H9 (cell line): ENCODE measurements at regions not wholly inside any gene's neighbourhood (a gene's known extent, or its start where the extent isn't known, plus 50 kb on each side); places are given as distances from the start of the nearest gene placed in this dataset.

Experiments
- DNase-seq: peaks from one replicate; pipeline ENCODE4 v3.0.0-alpha.2; 2017
- H2AFZ ChIP-seq: one replicate; pipeline ENCODE4 v1.6.1; 2013; ENCODE audit warnings: mild to moderate bottlenecking, low read length, control low read depth, moderate library complexity
- H2AK5ac ChIP-seq: 2 replicates; pipeline ENCODE4 v1.6.1; 2013; ENCODE audit warnings: low read length, control low read depth, mixed read lengths; ENCODE audit not compliant: insufficient read length
- H2BK120ac ChIP-seq: one replicate; pipeline ENCODE4 v1.6.1; 2013; ENCODE audit warnings: low read depth, mild to moderate bottlenecking, low read length, control low read depth, inconsistent platforms; ENCODE audit not compliant: poor library complexity, severe bottlenecking
- H2BK12ac ChIP-seq: 2 replicates; pipeline ENCODE4 v1.6.1; 2013; ENCODE audit warnings: low read length, control low read depth, mixed read lengths, low read depth; ENCODE audit not compliant: insufficient read length
- H2BK15ac ChIP-seq: 2 replicates; pipeline ENCODE4 v1.6.1; 2013; ENCODE audit warnings: low read depth, low read length, control low read depth
- H2BK20ac ChIP-seq: one replicate; pipeline ENCODE4 v1.6.1; 2013; ENCODE audit warnings: low read depth, mild to moderate bottlenecking, low read length, control low read depth, inconsistent platforms; ENCODE audit not compliant: poor library complexity, severe bottlenecking
- H2BK5ac ChIP-seq: 2 replicates; pipeline ENCODE4 v1.6.1; 2013; ENCODE audit warnings: low read length, control low read depth, mixed read lengths; ENCODE audit not compliant: insufficient read length
- H3K14ac ChIP-seq: 2 replicates; pipeline ENCODE4 v1.6.1; 2013; ENCODE audit warnings: low read length, control low read depth; ENCODE audit not compliant: insufficient read depth
- H3K18ac ChIP-seq: 2 replicates; pipeline ENCODE4 v1.6.1; 2013; ENCODE audit warnings: low read depth, mild to moderate bottlenecking, mixed read lengths, low read length, control low read depth; ENCODE audit not compliant: insufficient read length
- H3K23ac ChIP-seq: 2 replicates; pipeline ENCODE4 v1.6.1; 2013; ENCODE audit warnings: low read length, control low read depth, mixed read lengths, low read depth; ENCODE audit not compliant: insufficient read length
- H3K23me2 ChIP-seq: 2 replicates; pipeline ENCODE4 v1.6.1; 2013; ENCODE audit warnings: low read depth, mild to moderate bottlenecking, mixed read lengths, low read length, control low read depth; ENCODE audit not compliant: insufficient read length, poor library complexity, severe bottlenecking
- H3K27ac ChIP-seq: 2 replicates; pipeline ENCODE4 v1.5.1; 2013; ENCODE audit warnings: low read length, control low read depth, mixed read lengths, low read depth; ENCODE audit not compliant: insufficient read length
- H3K27me3 ChIP-seq: 2 replicates; pipeline ENCODE4 v1.6.1; 2013; ENCODE audit warnings: low read length, control low read depth, inconsistent platforms; ENCODE audit not compliant: insufficient read depth
- H3K4ac ChIP-seq: 2 replicates; pipeline ENCODE4 v1.6.1; 2013; ENCODE audit warnings: low read depth, mild to moderate bottlenecking, control low read depth, inconsistent platforms, low read length, moderate library complexity
- H3K4me1 ChIP-seq: 2 replicates; pipeline ENCODE4 v1.6.1; 2013; ENCODE audit warnings: low read length, control low read depth, inconsistent platforms; ENCODE audit not compliant: insufficient read depth
- H3K4me2 ChIP-seq: 2 replicates; pipeline ENCODE4 v1.6.1; 2013; ENCODE audit warnings: low read length, control low read depth, mixed read lengths; ENCODE audit not compliant: insufficient read length, insufficient read depth
- H3K56ac ChIP-seq: 2 replicates; pipeline ENCODE4 v1.6.1; 2013; ENCODE audit warnings: low read depth, mild to moderate bottlenecking, mixed read lengths, low read length, control low read depth; ENCODE audit not compliant: insufficient read length
- H3K79me1 ChIP-seq: 2 replicates; pipeline ENCODE4 v1.6.1; 2013; ENCODE audit warnings: low read depth, mild to moderate bottlenecking, moderate library complexity, low read length, control low read depth, inconsistent platforms; ENCODE audit not compliant: insufficient read depth, poor library complexity, severe bottlenecking
- H3K79me2 ChIP-seq: 2 replicates; pipeline ENCODE4 v1.6.1; 2013; ENCODE audit warnings: low read length, control low read depth, inconsistent platforms; ENCODE audit not compliant: insufficient read depth
- H3K9ac ChIP-seq: 2 replicates; pipeline ENCODE4 v1.6.1; 2013; ENCODE audit warnings: low read length, control low read depth, mixed read lengths; ENCODE audit not compliant: insufficient read length; ENCODE audit errors: extremely low read depth
- H3K9me3 ChIP-seq: one replicate; pipeline ENCODE4 v1.6.1; 2013; ENCODE audit warnings: low read depth, low read length, inconsistent platforms; ENCODE audit not compliant: control insufficient read depth
- H3T11ph ChIP-seq: one replicate; pipeline ENCODE4 v1.6.1; 2013; ENCODE audit warnings: mild to moderate bottlenecking, low read length, control low read depth, inconsistent platforms
- H4K20me1 ChIP-seq: one replicate; pipeline ENCODE4 v1.6.1; 2013; ENCODE audit not compliant: control insufficient read depth, insufficient read length, insufficient read depth
- H4K5ac ChIP-seq: 2 replicates; pipeline ENCODE4 v1.6.1; 2013; ENCODE audit warnings: low read depth, mild to moderate bottlenecking, mixed read lengths, low read length, control low read depth; ENCODE audit not compliant: insufficient read length
- H4K8ac ChIP-seq: replicated peaks from 2 replicates; pipeline ENCODE4 v1.6.1; 2013; ENCODE audit warnings: low read length, control low read depth, mixed read lengths, low read depth; ENCODE audit not compliant: insufficient read length
- H4K91ac ChIP-seq: 2 replicates; pipeline ENCODE4 v1.6.1; 2013; ENCODE audit warnings: low read depth, mild to moderate bottlenecking, moderate library complexity, mixed read lengths, low read length, control low read depth; ENCODE audit not compliant: insufficient read length
- H3K27ac Mint-ChIP-seq, 3 experiments: 2 replicates in 2 of 3; 3 replicates in 1 of 3; pipeline ENCODE4 v1.8.0; 2020 to 2021; ENCODE audit warnings: mixed read lengths in 3 of 3, mild to moderate bottlenecking in 1 of 3, moderate library complexity in 1 of 3
- H3K27me3 Mint-ChIP-seq: 2 replicates; pipeline ENCODE4 v1.8.0; 2021; ENCODE audit warnings: low read depth, mild to moderate bottlenecking, moderate library complexity, mixed read lengths
- H3K36me3 Mint-ChIP-seq, 3 experiments: 2 replicates in 2 of 3; 3 replicates in 1 of 3; pipeline ENCODE4 v1.8.0; 2020 to 2021; ENCODE audit warnings: low read depth in 3 of 3, mixed read lengths in 3 of 3; ENCODE audit not compliant: insufficient read depth in 1 of 3
- H3K4me1 Mint-ChIP-seq, 2 experiments: 2 replicates each; pipeline ENCODE4 v1.8.0; 2020; ENCODE audit warnings: mixed read lengths in 2 of 2
- H3K4me3 Mint-ChIP-seq, 2 experiments: 2 replicates in 1 of 2; 3 replicates in 1 of 2; pipeline ENCODE4 v1.8.0; 2020 to 2021; ENCODE audit warnings: mild to moderate bottlenecking in 2 of 2, mixed read lengths in 2 of 2, moderate library complexity in 1 of 2
- H3K9me3 Mint-ChIP-seq, 2 experiments: 2 replicates in 1 of 2; 3 replicates in 1 of 2; pipeline ENCODE4 v1.8.0; 2020; ENCODE audit warnings: mild to moderate bottlenecking in 2 of 2, mixed read lengths in 2 of 2, moderate library complexity in 1 of 2
- WGBS: extraction: QIAGEN DNeasy Blood & Tissue Kit; methylation state at CpG from one replicate; pipeline ENCODE4 v1.1.7; 2013; ENCODE audit warnings: missing lambda C conversion rate, low lambda C conversion rate, mixed read lengths; ENCODE audit not compliant: insufficient read length; ENCODE audit errors: extremely low coverage; 5-methylcytosine and 5-hydroxymethylcytosine counted together
- TF ChIP-seq, protein P1 (sequence below): fragments of 200-600 bp; sonication (generic); conservative IDR thresholded peaks from 3 replicates; pipeline ENCODE4 v1.8.0; 2021; ENCODE audit warnings: antibody characterized with exemption, mild to moderate bottlenecking

DNA sequence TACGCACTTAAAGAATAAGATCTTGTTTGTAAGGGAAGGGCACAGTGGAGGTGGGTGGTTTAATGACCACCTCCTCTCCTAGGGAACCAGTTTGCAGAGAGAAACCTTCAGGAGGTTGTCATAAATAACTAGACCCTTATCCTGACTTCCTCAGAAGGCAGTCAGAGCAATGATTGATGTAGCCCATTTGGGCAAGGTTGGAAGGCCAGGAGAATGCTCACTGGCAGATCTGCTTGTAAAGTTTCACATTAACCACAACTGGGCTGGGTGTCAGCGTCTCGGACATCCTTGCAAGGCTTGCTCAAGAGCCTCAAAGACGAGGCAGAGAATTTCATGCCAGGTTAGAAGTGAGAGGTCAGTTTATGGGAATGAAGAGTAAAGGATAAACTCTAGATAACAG lies 87.6 kb upstream of the TRABD2B start:
- Histone ChIP-seq H3K9me3 (no peaks in the 10 kb centered on the region), H2BK5ac (no peak overlapping the region), H3T11ph (no peak overlapping the region), H3K79me1 (no peaks in the 10 kb centered on the region), H4K91ac (no peak overlapping the region), H3K56ac (no peak overlapping the region), H3K18ac (no peak overlapping the region), H4K8ac (no peak overlapping the region), H3K4me2 (no peak overlapping the region), H2BK20ac (no peak overlapping the region), H3K27me3 (no peaks in the 10 kb centered on the region; the same call in 1 of the 2 replicates), H3K79me2 (no peaks in the 10 kb centered on the region), H2BK15ac (no peak overlapping the region), H3K4me1 (no peaks in the 10 kb centered on the region), H3K4ac (no peak overlapping the region), H2AK5ac (no peak overlapping the region), H2BK120ac (no peak overlapping the region), H2BK12ac (no peak overlapping the region), H3K9ac (no peak overlapping the region), H3K27ac (no peak overlapping the region), H3K14ac (no peak overlapping the region), H3K23me2 (no peaks in the 10 kb centered on the region), H2AFZ (no peak overlapping the region), H3K23ac (no peak overlapping the region), H4K5ac (no peak overlapping the region), H4K20me1 (no peaks in the 10 kb centered on the region)
- Mint-ChIP-seq H3K4me3 (no peak overlapping the region), H3K27me3 (peaks cover 19% of the 10 kb centered on the region), H3K4me1 (peaks cover 7 to 10% of the 10 kb centered on the region in 2 experiments; a peak in 3 of 4 replicates), H3K27ac (no peak overlapping the region), H3K36me3 (no peaks in the 10 kb centered on the region), H3K9me3 (no peaks in the 10 kb centered on the region)
- no CpG with 5 or more reads among the region's 4 CpGs for WGBS
- TF ChIP-seq, protein P1, sequence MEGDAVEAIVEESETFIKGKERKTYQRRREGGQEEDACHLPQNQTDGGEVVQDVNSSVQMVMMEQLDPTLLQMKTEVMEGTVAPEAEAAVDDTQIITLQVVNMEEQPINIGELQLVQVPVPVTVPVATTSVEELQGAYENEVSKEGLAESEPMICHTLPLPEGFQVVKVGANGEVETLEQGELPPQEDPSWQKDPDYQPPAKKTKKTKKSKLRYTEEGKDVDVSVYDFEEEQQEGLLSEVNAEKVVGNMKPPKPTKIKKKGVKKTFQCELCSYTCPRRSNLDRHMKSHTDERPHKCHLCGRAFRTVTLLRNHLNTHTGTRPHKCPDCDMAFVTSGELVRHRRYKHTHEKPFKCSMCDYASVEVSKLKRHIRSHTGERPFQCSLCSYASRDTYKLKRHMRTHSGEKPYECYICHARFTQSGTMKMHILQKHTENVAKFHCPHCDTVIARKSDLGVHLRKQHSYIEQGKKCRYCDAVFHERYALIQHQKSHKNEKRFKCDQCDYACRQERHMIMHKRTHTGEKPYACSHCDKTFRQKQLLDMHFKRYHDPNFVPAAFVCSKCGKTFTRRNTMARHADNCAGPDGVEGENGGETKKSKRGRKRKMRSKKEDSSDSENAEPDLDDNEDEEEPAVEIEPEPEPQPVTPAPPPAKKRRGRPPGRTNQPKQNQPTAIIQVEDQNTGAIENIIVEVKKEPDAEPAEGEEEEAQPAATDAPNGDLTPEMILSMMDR, result no peak
- no peak for DNase-seq
